ENCODE measurements at regions not wholly inside any gene's neighbourhood (a gene's known extent, or its start where the extent isn't known, plus 50 kb on each side); places are given as distances from the start of the nearest gene placed in this dataset.

DNA sequence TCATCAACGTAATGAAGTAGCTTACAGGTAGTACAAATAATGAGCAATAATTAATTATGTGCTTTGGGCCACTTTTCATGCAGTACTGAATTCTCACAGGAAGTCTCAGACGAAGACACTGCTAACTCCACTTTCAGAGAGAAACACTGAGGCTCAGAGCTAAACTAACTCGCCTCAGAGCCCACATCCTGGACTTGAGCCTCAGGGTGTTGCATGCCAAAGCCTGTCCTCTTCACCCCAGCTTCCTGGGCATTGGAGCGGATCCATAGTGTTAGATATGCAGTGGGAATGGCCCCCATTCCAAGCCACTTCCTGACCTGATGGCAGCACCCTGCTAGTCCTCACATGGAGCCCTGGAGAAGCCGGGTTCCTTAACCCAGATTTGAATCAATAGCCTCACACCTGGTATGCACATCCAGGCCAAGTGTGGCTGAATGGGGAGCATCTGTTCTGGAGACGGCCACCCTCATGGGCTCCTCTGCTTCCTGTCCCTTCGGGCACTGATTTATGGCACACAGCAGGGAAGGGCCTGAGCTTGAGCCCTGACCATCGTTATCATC is 265.1 kb upstream of the ZNF32 start:
- TF ChIP-seq EZH2 (IDR thresholded peaks at IDR 0.05; ENCODE audit: low read depth), result no peak
- TF ChIP-seq, protein P1, sequence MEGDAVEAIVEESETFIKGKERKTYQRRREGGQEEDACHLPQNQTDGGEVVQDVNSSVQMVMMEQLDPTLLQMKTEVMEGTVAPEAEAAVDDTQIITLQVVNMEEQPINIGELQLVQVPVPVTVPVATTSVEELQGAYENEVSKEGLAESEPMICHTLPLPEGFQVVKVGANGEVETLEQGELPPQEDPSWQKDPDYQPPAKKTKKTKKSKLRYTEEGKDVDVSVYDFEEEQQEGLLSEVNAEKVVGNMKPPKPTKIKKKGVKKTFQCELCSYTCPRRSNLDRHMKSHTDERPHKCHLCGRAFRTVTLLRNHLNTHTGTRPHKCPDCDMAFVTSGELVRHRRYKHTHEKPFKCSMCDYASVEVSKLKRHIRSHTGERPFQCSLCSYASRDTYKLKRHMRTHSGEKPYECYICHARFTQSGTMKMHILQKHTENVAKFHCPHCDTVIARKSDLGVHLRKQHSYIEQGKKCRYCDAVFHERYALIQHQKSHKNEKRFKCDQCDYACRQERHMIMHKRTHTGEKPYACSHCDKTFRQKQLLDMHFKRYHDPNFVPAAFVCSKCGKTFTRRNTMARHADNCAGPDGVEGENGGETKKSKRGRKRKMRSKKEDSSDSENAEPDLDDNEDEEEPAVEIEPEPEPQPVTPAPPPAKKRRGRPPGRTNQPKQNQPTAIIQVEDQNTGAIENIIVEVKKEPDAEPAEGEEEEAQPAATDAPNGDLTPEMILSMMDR (conservative IDR thresholded peaks at IDR 0.05), result no peak

Data from PC-9 (cell line).